HEK293 (cell line): ENCODE measurements at regions not wholly inside any gene's neighbourhood (a gene's known extent, or its start where the extent isn't known, plus 50 kb on each side); places are given as distances from the start of the nearest gene placed in this dataset.

Source experiments
- SP3 ChIP-seq: fragments of 450-650 bp; formaldehyde crosslinking; IDR thresholded peaks from 2 replicates; pipeline ENCODE4 v1.5.1; 2016; ENCODE audit warnings: missing biosample characterization, missing genetic modification characterization
- YY1 ChIP-seq: fragments of 450-650 bp; formaldehyde crosslinking; IDR thresholded peaks from 2 replicates; pipeline ENCODE4 v1.5.1; 2018; ENCODE audit warnings: missing biosample characterization, missing genetic modification characterization
- ZBTB26 ChIP-seq: fragments of 450-650 bp; formaldehyde crosslinking; optimal IDR thresholded peaks from 2 replicates; pipeline ENCODE3; 2016; ENCODE audit warnings: missing biosample characterization, mild to moderate bottlenecking, missing genetic modification characterization
- ZNF157 ChIP-seq: fragments of 450-650 bp; formaldehyde crosslinking; IDR thresholded peaks from 2 replicates; pipeline ENCODE4 v1.5.1; 2016; ENCODE audit warnings: missing biosample characterization, missing genetic modification characterization
- ZNF274 ChIP-seq, 2 experiments: fragments of 200-500 bp in 1 of 2; fragments of 450-650 bp in 1 of 2; sonication (Bioruptor generic) in 1 of 2; formaldehyde crosslinking in 1 of 2; IDR thresholded peaks; 2 replicates each; pipeline versions ENCODE4 v1.5.1 to v1.6.1; 2014 to 2016; ENCODE audit warnings: borderline replicate concordance in 1 of 2, inconsistent platforms in 1 of 2, low read length in 1 of 2, missing biosample characterization in 1 of 2, missing genetic modification characterization in 1 of 2
- ZNF416 ChIP-seq: fragments of 450-650 bp; formaldehyde crosslinking; IDR thresholded peaks from 2 replicates; pipeline ENCODE4 v1.5.1; 2016; ENCODE audit warnings: missing biosample characterization, missing genetic modification characterization
- ZSCAN16 ChIP-seq: fragments of 450-650 bp; formaldehyde crosslinking; IDR thresholded peaks from 2 replicates; pipeline ENCODE4 v1.5.1; 2016; ENCODE audit warnings: missing biosample characterization, missing genetic modification characterization
- TF ChIP-seq, protein P1 (sequence below): fragments of 450-650 bp; formaldehyde crosslinking; IDR thresholded peaks from 2 replicates; pipeline ENCODE4 v1.5.1; 2016; ENCODE audit warnings: missing biosample characterization, missing genetic modification characterization
- TF ChIP-seq, protein P2 (sequence below): fragments of 450-650 bp; formaldehyde crosslinking; IDR thresholded peaks from 2 replicates; pipeline ENCODE4 v1.5.1; 2017; ENCODE audit warnings: missing biosample characterization, missing genetic modification characterization

DNA sequence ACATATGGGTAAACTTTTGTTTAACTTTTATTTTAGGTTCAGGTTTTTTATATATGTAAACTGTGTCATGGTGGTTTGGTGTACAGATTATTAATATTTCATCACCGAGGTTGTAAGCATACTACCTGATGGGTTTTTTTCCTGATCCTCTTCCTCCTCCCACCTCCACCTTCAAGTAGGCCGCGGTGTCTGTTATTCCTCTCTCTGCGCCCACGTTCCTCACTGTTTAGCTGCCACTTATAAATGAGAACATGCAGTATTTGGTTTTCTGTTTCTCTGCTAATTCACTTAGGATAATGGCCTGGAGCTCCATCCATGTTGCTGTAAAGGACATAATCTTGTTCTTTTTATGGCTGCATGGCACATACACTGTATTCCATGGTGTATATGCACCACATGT lies 1000.0 kb upstream of the CELF2 start:
- TF ChIP-seq ZNF416 (no peak), ZSCAN16 (tag by site-specific recombination) (no peak), SP3 (tag by site-specific recombination) (no peak), YY1 (tag by site-specific recombination) (no peak), ZBTB26 (tag by site-specific recombination) (no peak), ZNF274 (IDR thresholded peaks at IDR 0.05; ENCODE audit: low read length) (no peak), ZNF274 (tag by site-specific recombination; IDR thresholded peaks at IDR 0.05; ENCODE audit: borderline replicate concordance) (no peak), ZNF157 (no peak)
- TF ChIP-seq, protein P1, sequence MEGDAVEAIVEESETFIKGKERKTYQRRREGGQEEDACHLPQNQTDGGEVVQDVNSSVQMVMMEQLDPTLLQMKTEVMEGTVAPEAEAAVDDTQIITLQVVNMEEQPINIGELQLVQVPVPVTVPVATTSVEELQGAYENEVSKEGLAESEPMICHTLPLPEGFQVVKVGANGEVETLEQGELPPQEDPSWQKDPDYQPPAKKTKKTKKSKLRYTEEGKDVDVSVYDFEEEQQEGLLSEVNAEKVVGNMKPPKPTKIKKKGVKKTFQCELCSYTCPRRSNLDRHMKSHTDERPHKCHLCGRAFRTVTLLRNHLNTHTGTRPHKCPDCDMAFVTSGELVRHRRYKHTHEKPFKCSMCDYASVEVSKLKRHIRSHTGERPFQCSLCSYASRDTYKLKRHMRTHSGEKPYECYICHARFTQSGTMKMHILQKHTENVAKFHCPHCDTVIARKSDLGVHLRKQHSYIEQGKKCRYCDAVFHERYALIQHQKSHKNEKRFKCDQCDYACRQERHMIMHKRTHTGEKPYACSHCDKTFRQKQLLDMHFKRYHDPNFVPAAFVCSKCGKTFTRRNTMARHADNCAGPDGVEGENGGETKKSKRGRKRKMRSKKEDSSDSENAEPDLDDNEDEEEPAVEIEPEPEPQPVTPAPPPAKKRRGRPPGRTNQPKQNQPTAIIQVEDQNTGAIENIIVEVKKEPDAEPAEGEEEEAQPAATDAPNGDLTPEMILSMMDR (tag by site-specific recombination): no peak
- TF ChIP-seq, protein P2, sequence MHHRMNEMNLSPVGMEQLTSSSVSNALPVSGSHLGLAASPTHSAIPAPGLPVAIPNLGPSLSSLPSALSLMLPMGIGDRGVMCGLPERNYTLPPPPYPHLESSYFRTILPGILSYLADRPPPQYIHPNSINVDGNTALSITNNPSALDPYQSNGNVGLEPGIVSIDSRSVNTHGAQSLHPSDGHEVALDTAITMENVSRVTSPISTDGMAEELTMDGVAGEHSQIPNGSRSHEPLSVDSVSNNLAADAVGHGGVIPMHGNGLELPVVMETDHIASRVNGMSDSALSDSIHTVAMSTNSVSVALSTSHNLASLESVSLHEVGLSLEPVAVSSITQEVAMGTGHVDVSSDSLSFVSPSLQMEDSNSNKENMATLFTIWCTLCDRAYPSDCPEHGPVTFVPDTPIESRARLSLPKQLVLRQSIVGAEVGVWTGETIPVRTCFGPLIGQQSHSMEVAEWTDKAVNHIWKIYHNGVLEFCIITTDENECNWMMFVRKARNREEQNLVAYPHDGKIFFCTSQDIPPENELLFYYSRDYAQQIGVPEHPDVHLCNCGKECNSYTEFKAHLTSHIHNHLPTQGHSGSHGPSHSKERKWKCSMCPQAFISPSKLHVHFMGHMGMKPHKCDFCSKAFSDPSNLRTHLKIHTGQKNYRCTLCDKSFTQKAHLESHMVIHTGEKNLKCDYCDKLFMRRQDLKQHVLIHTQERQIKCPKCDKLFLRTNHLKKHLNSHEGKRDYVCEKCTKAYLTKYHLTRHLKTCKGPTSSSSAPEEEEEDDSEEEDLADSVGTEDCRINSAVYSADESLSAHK: no peak
